ENCODE measurements at regions not wholly inside any gene's neighbourhood (a gene's known extent, or its start where the extent isn't known, plus 50 kb on each side); places are given as distances from the start of the nearest gene placed in this dataset.
"Not testable (repeated sequence)": the region's sequence is repeated elsewhere in the genome, so short reads cannot be mapped to it uniquely, and the experiment has no call there.

DNA sequence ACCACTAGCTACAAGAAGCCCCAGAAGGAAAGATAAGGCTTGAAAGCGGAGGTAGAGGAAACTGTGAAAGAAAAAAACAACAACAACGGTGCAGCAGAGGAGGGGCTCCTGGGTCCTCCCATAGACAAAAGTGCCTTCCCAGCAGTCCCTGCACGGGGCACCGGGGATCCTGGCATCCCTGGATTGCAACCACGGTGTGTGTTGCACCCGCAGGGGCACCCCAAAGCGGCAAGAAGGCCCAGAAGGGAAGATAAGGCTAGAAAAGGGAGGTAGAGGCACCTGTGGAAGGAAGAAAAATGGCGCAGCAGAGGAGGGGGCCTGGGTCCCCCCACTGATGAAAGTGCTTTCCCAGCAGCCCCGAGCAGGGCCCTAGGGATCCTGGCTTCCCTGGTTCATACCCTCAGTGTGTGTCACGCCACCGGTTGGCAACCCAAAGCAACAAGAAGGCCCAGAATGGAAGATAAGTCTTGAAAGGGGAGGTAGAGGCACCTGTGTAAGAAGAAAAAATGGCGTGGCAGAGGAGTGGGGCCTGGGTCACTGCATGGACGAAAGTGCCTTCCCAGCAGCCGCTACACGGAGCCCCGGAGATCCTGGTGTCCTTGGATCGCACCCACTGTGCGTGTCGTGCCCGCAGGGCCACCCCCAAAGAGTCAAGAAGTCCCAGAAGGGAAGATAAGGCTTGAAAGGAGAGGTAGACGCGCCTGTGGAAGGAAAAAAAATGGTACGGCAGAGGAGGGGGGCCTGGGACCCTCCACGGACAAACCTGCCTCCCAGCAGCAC lies 281.0 kb downstream of the ALG10 start:
- no peak for DNase-seq (ENCODE audit: low spot score)

DNA sequence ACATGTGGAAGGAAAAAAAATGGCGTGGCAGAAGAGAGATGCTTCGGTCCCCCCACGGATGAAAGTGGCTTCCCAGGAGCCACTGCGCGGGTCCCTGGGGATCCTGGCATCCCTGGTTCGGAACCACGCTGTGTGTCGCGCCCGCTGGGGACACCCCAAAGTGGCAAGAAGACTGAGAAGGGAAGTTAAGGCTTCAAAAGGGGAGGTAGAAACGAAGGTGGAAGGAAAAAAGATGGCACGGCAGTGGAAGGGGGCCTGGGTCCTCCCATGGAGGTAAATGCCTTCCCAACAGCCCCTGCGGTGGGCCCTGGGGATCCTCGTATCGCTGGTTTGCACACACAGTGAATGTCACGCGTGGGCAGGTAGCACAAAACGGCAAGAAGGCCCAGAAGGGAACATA lies 281.7 kb downstream of the ALG10 start:
- DNase-seq (ENCODE audit: low spot score): no peak

DNA sequence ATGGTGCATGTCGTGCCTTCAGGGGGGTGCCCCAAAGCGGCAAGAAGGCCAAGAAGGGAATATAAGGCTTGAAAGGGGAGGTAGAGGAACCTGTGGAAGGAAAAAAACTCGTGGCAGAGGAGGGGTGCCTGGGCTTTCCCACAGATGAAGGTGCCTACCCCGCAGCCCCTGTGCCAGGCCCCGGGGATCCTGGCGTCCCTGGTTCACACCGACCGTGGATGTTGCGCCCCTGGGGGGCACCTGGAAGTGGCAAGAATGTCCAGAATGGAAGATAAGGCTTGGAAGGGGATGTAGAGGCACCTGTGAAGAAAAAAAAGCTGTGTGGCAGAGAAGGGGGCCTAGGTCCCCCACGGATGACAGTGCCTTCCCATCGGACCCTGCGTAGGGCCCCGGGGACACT lies 282.2 kb downstream of the ALG10 start:
- DNase-seq (ENCODE audit: low spot score): no peak

DNA sequence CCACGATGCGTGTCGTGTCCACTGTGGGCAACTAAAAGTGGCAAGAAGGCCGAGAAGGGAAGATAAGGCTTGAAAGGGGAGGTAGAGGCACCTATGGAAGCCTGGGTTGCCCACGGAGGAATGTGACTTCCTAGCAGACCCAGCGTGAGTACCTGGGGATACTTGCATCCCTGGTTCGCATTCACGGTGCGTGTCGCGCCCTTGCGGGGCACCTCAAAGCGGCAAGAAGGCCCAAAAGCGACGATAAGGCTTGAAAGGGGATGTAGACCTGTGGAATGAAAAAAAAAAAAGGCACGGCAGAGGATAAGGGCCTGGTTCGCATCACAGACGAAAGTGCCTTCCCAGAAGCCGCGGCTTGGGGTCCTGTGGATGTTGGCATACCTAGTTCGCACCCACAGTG lies 282.9 kb downstream of the ALG10 start:
- DNase-seq (ENCODE audit: low spot score): no peak

DNA sequence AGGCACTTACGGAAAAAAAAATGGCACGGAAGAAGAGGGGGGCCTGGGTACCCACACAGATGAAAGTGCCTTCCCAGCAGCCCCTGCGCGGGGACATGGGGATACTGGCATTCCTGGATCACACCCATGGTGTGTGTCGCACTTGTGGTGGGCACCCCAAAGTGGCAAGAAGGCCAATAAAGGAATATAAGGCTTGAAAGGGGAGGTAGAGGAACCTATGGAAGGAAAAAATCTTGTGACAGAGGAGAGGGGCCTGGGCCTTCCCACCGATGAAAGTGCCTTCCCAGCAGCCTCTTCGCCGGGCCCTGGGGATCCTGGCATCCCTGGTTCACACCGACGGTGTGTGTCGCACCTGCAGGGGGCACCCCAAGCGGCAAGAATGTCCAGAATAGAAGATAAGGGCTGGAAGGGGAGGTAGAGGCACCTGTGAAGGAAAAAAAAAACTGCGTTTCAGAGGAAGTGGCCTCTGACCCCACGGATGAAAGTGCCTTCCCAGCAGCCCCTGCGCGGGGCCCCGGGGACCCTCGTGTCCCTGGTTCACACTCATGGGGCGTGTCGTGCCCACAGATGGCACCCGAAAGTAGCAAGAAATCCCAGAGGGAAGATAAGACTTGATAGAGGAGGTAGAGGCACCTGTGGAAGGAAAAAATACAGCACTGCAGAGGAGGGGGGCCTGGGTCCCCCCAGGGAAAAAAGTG lies 284.0 kb downstream of the ALG10 start:
- DNase-seq (ENCODE audit: low spot score): no peak

DNA sequence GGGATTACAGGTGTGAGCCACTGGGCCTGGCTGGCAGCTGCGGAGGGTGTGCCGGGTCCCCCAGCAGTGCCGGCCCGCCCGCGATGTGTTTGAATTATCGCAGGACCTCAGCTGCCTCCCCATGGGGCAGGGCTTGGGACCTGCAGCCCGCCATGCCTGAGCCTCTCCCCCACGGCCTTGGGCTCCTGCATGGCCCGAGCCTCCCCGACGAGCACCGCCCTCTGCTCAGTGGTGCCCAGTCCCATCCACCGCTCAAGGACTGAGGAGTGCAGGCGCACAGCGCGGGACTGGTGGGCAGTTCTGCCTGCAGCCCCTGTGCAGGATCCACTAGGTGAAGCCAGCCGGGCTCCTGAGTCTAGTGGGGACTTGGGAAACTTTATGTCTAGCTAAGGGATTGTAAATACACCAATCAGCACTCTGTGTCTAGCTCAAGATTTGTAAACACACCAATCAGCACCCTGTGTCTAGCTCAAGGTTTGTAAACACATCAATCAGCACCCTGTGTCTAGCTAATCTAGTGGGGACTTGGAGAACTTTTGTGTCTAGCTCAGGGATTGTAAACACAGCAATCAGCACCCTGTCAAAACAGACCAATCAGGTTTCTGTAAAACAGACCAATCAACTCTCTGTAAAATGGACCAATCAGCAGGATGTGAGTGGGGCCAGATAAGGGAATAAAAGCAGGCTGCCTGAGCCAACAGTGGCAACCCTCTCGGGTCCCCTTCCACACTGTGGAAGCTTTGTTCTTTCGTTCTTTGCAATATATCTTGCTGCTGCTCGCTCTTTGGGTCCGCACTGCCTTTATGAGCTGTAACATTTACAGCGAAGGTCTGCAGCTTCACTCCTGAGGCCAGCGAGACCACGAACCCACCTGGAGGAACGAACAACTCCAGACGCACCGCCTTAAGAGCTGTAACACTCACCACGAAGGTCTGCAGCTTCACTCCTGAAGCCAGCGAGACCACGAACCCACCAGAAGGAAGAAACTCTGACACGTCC lies 287.8 kb downstream of the ALG10 start:
- not testable (repeated sequence) for DNase-seq (ENCODE audit: low spot score)

DNA sequence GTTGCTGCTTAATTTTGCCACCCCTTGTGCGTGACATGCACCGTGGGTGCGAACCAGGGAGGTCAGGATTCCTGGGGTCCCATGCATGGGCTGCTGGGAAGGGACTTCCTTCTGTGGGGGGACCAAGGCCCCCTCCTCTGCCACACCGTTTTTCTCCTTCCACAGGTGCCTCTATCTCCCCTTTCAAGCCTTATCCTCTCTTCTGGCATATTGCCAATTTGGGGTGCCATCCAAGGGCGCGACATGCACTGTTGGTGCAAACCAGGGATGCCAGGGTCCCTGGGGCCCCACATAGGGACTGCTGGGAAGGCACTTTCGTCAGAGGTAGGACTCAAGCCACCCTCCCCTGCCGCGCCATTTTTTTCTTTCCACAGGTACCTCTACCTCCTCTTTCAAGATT lies 289.0 kb downstream of the ALG10 start:
- no peak for DNase-seq (ENCODE audit: low spot score)

DNA sequence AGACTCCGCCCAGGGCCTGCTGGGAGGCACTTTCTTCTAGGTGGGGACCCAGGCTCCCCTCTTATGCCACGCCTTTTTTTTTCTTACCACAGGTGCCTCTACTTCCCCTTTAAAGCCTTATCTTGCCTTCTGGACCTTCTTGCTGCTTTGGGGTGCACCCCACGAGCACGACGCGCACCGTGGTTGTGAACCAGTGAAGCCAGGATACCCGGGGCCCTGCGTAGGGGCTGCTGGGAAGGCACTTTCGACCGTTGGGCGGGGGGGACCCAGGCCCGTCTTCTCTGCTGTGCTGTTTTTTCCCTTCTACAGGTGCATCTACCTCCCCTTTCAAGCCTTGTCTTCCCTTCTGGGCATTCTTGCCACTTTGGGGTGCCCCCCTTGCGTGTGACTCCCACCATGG lies 305.4 kb downstream of the ALG10 start:
- no peak for DNase-seq (ENCODE audit: low spot score)

DNA sequence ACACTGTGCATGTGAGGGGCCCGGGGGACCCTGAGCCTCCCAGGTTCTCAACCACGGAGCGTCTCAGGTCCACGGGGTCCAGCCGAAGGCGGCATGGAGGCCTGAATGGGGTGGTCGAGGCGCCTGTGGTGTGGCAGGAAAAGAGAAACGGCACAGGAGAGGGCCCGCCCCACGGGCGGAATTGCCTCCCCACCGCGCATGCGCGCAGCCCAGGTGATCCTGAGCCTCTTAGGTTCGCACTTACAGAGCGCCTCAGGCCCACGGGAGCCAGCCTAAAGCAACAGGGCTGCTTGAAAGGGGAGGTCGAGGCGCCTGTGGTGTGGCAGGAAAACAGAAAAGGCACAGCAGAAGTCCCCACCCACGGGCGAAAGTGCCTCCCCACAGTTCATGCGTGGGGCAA lies 311.0 kb downstream of the ALG10 start:
- DNase-seq (ENCODE audit: low spot score): no peak

DNA sequence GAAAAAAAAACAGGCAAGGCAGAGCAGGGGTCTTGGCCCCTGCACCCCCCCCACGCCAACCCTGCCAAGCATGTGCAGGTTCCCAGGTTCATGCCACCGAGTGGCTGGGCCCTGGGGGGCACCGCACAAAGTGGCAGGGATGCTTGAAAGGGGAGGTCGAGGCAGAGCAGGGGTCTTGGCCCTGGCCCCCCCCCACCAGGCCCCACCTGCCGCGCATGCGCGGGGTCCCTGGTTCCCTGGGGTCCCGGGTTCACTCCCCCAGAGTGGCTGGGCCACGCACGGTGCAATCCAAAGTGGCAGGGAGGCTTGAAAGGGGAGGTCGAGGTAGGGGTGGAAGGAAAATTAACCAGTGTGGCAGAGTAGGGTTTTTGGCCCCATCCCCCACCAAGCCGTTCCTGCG lies 312.2 kb downstream of the ALG10 start:
- DNase-seq (ENCODE audit: low spot score): no peak

DNA sequence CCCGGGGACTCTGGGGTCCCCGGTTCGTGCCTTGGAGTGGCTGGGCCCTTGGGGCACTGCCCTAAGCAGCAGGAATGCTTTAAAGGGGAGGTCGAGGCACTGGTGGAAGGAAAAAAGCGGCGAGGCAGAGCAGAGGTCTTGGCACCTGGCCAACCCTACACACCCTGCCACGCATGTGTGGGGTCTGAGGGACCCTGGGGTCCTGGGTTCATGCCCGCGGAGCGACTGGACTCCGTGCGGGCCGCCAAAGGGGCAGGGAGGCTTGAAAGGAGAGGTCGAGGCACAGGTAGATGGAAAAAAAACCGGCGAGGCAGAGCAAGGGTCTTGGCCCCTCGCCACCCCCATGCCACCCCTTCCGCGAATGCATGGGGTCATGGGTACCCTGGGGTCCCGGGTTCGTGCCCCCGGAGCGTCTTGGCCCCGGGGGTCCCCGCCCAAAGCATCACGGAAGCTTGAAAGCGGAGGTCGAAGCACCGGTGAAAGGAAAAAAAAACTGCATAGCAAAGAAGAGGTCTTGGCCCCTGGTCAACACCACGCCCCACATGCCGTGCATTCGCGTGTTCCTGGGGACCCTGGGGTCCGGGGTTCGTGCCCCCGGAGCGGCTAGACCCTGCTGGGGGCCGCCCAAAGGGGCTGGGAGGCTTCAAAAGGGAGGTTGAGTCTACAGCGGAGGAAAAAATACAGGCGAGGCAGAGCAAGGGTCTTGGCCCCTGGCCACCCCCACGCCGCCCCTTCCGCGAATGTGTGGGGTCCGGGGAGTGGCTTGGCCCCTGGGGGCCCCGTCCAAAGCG lies 312.9 kb downstream of the ALG10 start:
- DNase-seq (ENCODE audit: low spot score): no peak

DNA sequence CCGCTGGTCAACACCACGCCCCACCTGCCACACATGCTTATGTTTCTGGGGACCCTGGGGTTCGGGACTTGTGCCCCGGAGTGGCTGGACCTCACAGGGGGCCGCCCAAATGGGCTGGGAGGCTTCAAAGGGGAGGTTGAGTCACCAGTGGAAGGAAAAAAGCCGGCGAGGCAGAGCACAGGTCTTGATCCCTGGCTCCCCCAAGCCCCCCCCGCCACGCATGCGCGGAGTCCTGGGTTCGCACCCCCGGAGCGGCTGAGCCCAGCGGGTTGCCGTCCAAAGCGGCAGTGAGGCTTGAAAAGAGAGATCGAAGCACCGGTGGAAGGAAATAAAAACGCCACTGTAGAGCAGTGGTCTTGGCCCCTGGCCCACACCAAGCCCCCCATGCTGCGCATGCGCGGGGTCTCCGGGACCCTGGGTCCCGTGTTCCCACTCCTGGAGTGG lies 313.5 kb downstream of the ALG10 start:
- DNase-seq (ENCODE audit: low spot score): no peak

DNA sequence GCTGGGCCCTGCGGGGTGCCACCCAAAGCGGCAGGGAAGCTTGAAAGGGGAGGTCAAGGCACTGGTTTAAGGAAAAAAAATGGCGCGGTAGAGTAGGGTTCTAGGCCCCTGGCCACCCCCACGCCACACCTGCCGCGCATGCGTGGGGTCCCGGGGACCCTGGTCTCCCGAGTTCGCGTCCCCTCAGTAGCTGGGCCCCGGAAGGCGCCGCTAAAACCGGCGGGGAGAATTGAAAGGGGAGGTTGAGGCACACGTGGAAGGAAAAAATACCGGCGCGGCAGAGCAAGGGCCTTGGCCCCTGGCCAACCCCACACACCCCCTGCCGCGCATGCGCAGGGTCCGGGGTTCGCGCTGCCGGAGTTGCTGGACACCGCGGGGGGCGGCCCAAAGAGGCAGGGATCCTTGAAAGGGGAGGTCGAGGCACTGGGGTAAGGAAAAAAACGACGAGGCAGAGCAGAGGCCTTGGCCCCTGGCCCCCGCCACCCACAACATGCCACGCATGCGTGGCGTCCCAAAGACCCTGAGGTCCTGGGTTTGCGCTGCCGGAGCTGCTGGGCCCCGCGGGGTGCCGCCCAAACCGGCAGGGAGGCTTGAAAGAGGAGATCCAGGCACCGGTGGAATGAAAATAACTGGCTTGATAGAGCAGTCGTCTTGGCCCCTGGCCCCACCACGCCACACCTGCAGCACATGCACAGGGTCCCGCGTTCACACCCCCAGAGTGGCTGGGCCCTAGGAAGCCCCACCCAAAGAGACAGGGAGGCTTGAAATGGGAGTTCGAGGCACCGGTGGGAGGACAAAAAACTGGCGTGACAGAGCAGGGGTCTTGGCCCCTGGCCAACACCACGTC lies 314.5 kb downstream of the ALG10 start:
- DNase-seq (ENCODE audit: low spot score): no peak

DNA sequence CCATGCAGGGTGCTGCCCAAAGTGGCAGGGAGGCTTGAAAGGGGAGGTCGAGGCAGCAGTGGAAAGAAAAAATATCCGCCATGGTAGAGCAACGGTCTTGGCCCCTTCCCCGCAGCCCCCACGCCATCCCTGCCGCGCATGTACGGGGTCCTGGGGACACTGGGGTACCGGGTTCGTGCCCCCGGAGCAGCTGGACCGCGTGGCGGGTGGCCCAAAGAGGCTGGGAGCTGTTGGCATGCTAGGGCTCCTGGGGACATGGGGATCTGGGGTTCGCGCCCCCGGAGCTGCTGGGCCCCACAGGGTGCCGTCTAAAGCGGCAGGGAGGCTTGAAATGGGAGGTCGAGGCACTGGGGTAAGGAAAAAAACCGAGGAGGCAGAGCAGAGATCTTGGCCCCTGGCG lies 316.5 kb downstream of the ALG10 start:
- DNase-seq (ENCODE audit: low spot score): no peak

DNA sequence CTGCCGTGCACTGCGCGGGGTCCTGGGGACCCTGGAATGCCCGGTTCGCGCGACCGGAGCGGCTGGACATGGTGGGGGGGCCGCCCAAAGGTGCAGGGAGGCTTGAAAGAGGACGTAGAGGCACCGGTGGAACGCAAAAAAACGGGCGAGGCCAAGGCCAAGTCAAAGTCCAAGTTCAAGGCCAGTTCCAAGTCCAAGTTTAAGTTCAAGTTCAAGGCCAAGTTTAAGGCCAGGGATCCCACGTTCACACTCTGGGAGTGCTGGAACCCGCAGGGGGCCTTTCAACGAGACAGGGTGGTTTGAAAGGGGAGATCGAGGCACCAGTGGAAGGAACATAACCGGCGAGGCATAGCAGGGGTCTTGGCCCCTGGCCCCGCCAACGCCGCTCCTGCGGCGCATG lies 317.6 kb downstream of the ALG10 start:
- DNase-seq (ENCODE audit: low spot score): no peak

DNA sequence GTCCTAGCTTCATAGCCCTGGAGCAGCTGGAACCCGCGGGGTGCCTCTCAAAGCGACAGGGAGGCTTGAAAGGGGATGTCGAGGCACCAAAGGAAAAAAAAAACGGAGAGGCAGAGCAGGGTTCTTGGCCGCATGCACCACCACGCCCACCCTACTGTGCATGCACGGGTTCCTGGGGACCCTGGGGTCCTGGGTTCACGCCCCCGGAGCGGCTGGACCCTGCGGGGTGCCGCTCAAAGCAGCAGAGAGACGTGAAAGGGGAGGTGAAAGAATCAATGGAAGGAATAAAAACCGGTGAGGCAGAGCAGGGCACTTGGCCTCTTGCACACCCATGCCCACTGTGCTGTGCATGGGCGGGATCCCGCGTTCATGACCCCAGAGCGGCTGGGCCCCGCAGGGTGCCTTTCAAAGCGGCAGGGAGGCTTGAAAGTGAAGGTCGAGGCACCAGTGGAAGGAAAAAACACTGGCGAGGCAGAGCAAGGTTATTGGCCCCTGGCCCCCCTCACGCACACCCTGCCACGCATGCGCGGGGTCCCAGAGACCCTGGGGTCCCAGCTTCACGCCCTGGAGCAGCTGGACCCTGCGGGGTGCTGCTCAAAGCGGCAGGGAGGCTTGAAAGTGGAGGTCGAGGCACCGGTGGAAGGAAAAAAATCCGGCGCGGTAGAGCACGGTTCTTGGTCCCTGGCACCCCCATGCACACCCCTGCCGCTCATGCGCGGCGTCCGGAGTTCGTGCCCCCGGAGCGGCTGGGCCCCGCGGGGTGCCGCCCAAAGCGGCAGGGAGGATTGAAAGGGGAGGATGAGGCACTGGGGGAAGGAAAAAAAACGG lies 318.5 kb downstream of the ALG10 start:
- DNase-seq (ENCODE audit: low spot score): no peak

DNA sequence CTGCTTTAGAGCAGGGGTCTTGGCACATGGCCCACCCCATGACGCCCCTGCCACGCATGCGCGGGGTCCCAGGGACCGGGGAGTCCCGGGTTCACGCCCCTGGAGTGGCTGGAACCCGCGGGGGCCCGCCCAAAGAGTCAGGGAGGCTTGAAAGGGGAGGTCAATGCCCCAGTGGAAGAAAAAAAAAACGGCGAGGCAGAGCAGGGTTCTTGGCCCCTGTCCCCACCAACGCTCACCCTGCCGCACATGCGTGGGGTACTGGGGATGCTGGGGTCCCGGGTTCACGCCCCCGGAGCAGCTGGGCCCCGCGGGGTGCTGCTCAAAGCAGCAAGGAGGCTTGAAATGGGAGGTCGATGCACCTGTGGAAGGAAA lies 319.1 kb downstream of the ALG10 start:
- DNase-seq (ENCODE audit: low spot score): no peak

DNA sequence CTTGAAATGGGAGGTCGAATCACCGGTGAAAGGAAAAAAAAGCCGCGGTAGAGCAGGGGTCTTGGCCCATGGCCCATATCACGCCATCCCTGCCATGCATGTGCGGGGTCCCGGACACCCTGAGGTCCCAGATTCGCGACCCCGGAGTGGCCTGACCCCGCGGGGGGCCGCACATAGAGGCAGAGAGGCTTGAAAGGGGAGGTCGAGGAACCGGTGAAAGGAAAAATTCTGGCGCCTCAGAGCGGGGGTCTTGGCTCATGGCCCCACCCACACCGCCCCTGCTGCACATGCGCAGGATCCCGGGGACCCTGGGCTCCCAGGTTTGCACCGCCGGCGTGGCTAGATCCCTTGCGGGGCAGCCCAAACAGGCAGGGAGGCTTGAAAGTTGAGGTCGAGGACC lies 319.8 kb downstream of the ALG10 start:
- no peak for DNase-seq (ENCODE audit: low spot score)

DNA sequence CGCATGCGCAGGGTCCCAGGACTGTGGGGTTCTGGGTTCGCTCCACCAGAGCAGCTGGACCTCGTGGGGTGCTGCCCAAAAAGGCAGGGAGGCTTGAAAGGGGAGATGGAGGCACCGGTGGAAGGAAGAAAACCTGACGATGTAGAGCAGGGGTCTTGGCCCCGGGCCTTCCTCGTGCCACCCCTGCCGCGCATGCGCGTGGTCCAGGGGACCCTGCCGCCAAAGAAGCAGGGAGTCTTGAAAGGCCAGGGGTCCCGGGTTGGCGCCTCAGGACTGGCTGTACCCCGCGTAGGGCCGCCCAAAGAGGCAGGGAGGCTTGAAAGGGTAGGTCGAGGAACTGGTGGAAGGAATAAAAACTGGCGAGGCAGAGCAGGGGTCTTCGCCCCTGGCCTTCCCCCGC lies 321.0 kb downstream of the ALG10 start:
- DNase-seq (ENCODE audit: low spot score): no peak

DNA sequence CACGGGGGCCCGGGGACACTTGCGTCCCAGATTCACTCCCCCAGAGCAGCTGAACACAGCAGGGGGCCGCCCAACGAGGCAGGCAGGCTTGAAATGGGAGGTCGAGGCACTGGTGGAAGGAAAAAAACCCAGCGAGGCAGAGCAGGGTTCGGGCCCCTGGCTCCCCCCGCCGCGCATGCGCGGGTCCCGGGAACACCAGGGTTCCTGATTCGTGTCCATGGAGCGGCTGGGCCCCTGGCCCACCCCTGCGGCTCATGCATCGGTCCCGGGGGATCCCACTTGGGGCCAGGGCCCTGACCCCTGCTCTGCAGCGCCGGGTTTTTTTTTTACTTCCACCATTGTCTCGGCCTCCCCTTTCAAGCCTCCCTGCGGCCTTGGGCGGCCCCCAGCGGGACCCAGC lies 321.5 kb downstream of the ALG10 start:
- DNase-seq (ENCODE audit: low spot score): no peak
